BLaER1 (cell line): ENCODE measurements at regions not wholly inside any gene's neighbourhood (a gene's known extent, or its start where the extent isn't known, plus 50 kb on each side); places are given as distances from the start of the nearest gene placed in this dataset.
"Not testable (repeated sequence)": the region's sequence is repeated elsewhere in the genome, so short reads cannot be mapped to it uniquely, and the experiment has no call there.

Experiments used
- H3K27ac ChIP-seq: shearing (Covaris generic); formaldehyde crosslinking; 2 replicates; pipeline ENCODE4 v1.8.1; 2022
- H3K27me3 ChIP-seq: shearing (Covaris generic); formaldehyde crosslinking; 2 replicates; pipeline ENCODE4 v1.8.1; 2022
- H3K36me3 ChIP-seq: shearing (Covaris generic); formaldehyde crosslinking; 2 replicates; pipeline ENCODE4 v1.8.1; 2022
- H3K4me1 ChIP-seq: shearing (Covaris generic); formaldehyde crosslinking; 2 replicates; pipeline ENCODE4 v1.8.1; 2022
- H3K4me2 ChIP-seq: shearing (Covaris generic); formaldehyde crosslinking; 2 replicates; pipeline ENCODE4 v1.8.1; 2022
- H3K4me3 ChIP-seq: shearing (Covaris generic); formaldehyde crosslinking; 2 replicates; pipeline ENCODE4 v1.8.1; 2022
- H3K9ac ChIP-seq: shearing (Covaris generic); formaldehyde crosslinking; 2 replicates; pipeline ENCODE4 v1.8.1; 2022
- H3K9me3 ChIP-seq: shearing (Covaris generic); formaldehyde crosslinking; 2 replicates; pipeline ENCODE4 v1.8.1; 2022
- H4K20me1 ChIP-seq: shearing (Covaris generic); formaldehyde crosslinking; 2 replicates; pipeline ENCODE4 v1.8.1; 2022
- Cebpa-rat ChIP-seq: shearing (Covaris generic); IDR thresholded peaks from 2 replicates; pipeline ENCODE4 v1.8.1; 2022

GRCh38 chr6:6091608-6092002 lies 84.9 kb upstream of the NRN1 start:
- Histone ChIP-seq H3K4me1 (peaks cover 12% of the 10 kb centered on the region), H3K4me3 (no peak overlapping the region), H3K4me2 (no peak overlapping the region), H4K20me1 (no peaks in the 10 kb centered on the region), H3K9me3 (no peaks in the 10 kb centered on the region), H3K27ac (no peak overlapping the region), H3K36me3 (no peaks in the 10 kb centered on the region), H3K9ac (no peak overlapping the region), H3K27me3 (no peaks in the 10 kb centered on the region)
- no peak for TF ChIP-seq Cebpa-rat

GRCh38 chr6:6090861-6091607 lies 84.3 kb upstream of the NRN1 start:
- no peak overlapping the region for H3K4me3 ChIP-seq
- no peak overlapping the region for H3K27ac ChIP-seq
- H3K9ac ChIP-seq, result no peak overlapping the region
- H3K4me2 ChIP-seq, result no peak overlapping the region
- H3K36me3 ChIP-seq, result no peaks in the 10 kb centered on the region
- peaks cover 18% of the 10 kb centered on the region for H3K4me1 ChIP-seq
- H3K27me3 ChIP-seq, result no peaks in the 10 kb centered on the region
- no peaks in the 10 kb centered on the region for H3K9me3 ChIP-seq
- no peaks in the 10 kb centered on the region for H4K20me1 ChIP-seq
- TF ChIP-seq Cebpa-rat, result no peak

- H4K20me1 ChIP-seq, result no peaks in the 10 kb centered on the region
- H3K27ac ChIP-seq, result no peak overlapping the region
- H3K4me3 ChIP-seq, result no peak overlapping the region
- no peaks in the 10 kb centered on the region for H3K27me3 ChIP-seq
- no peak for TF ChIP-seq Cebpa-rat
- peaks cover 25% of the 10 kb centered on the region for H3K9me3 ChIP-seq
- H3K9ac ChIP-seq, result no peak overlapping the region
- peaks cover 23% of the 10 kb centered on the region for H3K4me1 ChIP-seq
- H3K4me2 ChIP-seq, result peak overlapping the region; percentile 43
- H3K36me3 ChIP-seq, result no peaks in the 10 kb centered on the region
These were observed 79.4 kb upstream of the NRN1 start for GRCh38 chr6:6085928-6086668.

DNA sequence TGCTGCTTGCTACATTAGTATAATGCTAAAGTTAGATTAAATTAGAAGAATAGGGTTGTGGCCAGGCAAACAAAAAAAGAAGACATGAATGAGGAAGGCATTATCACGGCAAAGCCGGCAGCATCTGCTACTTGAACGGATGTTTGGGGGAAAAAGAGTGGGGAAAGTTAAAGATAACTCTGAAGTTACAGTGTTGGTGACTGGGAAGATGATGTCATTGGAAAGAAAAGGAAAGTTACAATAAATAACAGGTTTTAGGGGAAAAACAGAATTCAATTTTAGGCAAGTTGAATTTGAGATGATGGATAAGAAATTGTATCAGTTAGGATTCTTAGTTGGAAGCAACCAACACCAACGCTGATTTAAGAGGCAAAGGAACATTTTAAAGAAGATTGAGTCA lies 74.2 kb upstream of the NRN1 start:
- no peaks in the 10 kb centered on the region for H4K20me1 ChIP-seq
- no peaks in the 10 kb centered on the region for H3K27me3 ChIP-seq
- peaks cover 5% of the 10 kb centered on the region for H3K4me1 ChIP-seq
- H3K27ac ChIP-seq, result no peak overlapping the region
- no peak for TF ChIP-seq Cebpa-rat
- H3K4me2 ChIP-seq, result no peak overlapping the region
- H3K36me3 ChIP-seq, result no peaks in the 10 kb centered on the region
- no peak overlapping the region for H3K4me3 ChIP-seq
- no peak overlapping the region for H3K9ac ChIP-seq
- H3K9me3 ChIP-seq, result peaks cover 25% of the 10 kb centered on the region

DNA sequence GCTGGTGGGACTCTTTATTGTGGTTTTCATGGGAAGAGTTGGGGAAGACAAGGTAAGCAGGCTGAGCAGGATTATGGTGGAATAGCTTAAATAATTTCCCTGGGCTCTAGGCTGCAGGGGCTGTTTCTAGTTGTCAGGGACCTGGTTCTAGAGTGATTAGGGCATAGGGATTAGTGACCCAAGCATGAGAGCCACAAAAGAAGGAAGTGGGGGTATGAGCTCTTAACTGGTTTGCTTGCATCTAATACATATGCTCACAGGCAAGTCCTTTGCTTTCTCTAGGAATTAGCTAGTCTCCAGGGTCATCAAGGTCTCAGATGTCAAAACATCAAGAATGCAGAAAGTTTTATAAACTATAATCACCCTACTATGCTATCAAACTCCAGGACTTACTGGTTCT lies 67.5 kb upstream of the NRN1 start:
- no peak for TF ChIP-seq Cebpa-rat
- H3K4me3 ChIP-seq, result no peak overlapping the region
- H3K36me3 ChIP-seq, result no peaks in the 10 kb centered on the region
- no peak overlapping the region for H3K9ac ChIP-seq
- H3K4me1 ChIP-seq, result no peaks in the 10 kb centered on the region
- H3K9me3 ChIP-seq, result peaks cover 6% of the 10 kb centered on the region
- no peak overlapping the region for H3K4me2 ChIP-seq
- H3K27ac ChIP-seq, result no peak overlapping the region
- H4K20me1 ChIP-seq, result no peaks in the 10 kb centered on the region
- no peaks in the 10 kb centered on the region for H3K27me3 ChIP-seq

GRCh38 chr6:6068157-6068556 lies 61.4 kb upstream of the NRN1 start:
- H3K27ac ChIP-seq, H4K20me1 ChIP-seq, H3K4me1 ChIP-seq, H3K9ac ChIP-seq, H3K27me3 ChIP-seq, H3K4me2 ChIP-seq, H3K4me3 ChIP-seq, H3K36me3 ChIP-seq: not testable (repeated sequence)
- H3K9me3 ChIP-seq, result peaks cover 20% of the 10 kb centered on the region

GRCh38 chr6:6058054-6058444 lies 51.3 kb upstream of the NRN1 start:
- H3K36me3 ChIP-seq, result no peaks in the 10 kb centered on the region
- no peak overlapping the region for H3K27ac ChIP-seq
- no peaks in the 10 kb centered on the region for H3K4me1 ChIP-seq
- H3K9ac ChIP-seq, result no peak overlapping the region
- H4K20me1 ChIP-seq, result no peaks in the 10 kb centered on the region
- peaks cover 7% of the 10 kb centered on the region for H3K9me3 ChIP-seq
- TF ChIP-seq Cebpa-rat, result no peak
- no peak overlapping the region for H3K4me2 ChIP-seq
- H3K4me3 ChIP-seq, result no peak overlapping the region
- no peaks in the 10 kb centered on the region for H3K27me3 ChIP-seq

DNA sequence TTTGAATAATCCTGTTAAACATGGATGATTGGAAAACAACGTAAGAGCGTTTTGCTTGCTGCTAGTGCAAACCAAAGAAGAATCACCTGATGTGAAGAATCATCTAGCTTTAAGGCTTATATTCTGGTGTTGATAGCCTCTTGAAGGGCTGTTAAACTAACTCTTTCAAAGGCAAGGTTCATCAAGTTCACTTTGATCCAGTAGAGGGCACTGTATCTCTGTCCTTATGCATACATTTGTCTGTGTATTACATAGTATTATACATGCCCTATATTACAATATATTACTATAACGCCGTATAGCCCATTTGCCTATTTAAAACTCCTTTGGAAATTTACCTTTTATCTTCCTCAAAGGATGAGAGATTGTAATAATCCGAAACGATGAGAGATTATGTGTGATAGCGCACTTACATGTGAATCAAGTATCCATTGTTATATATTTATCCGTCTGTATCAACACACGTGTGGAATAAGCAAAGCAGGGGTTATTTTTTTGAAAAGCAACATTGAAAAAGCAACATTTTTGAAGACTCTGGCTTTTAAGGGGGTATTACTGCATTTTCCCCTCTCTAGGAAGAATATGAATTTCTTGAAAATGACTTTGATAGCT lies 50.8 kb upstream of the NRN1 start:
- Histone ChIP-seq H3K27me3 (no peaks in the 10 kb centered on the region), H3K4me2 (no peak overlapping the region), H4K20me1 (no peaks in the 10 kb centered on the region), H3K4me1 (no peaks in the 10 kb centered on the region), H3K27ac (no peak overlapping the region), H3K9ac (no peak overlapping the region), H3K4me3 (no peak overlapping the region), H3K9me3 (peaks cover 7% of the 10 kb centered on the region), H3K36me3 (no peaks in the 10 kb centered on the region)
- TF ChIP-seq Cebpa-rat, result no peak
